COLO829 (cell line): ENCODE measurements at regions not wholly inside any gene's neighbourhood (a gene's known extent, or its start where the extent isn't known, plus 50 kb on each side); places are given as distances from the start of the nearest gene placed in this dataset.
"Not testable (repeated sequence)": the region's sequence is repeated elsewhere in the genome, so short reads cannot be mapped to it uniquely, and the experiment has no call there.

Source experiments
- DNase-seq: peaks from one replicate; pipeline ENCODE4 v3.0.0; 2012; ENCODE audit warnings: low spot score

DNA sequence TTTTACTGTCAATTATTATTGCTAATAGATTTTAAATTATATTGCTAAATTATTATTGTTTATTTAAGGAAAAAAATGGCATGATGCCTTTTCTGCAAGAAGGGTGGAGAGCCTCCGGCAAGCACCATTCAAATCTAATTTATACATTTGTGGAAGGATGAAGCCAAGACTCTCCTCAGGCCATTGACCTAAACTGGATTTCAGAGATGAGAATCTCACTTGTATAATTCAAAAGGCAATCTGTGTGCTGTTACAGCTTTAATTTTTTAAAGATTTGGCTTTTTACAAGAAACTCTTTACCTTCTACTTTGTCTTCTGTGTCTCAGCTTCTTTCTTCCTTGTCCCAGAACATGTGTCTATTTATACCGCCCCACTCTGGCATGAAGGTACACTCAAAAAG lies 722.5 kb downstream of the ETS1 start:
- no peak for DNase-seq

DNA sequence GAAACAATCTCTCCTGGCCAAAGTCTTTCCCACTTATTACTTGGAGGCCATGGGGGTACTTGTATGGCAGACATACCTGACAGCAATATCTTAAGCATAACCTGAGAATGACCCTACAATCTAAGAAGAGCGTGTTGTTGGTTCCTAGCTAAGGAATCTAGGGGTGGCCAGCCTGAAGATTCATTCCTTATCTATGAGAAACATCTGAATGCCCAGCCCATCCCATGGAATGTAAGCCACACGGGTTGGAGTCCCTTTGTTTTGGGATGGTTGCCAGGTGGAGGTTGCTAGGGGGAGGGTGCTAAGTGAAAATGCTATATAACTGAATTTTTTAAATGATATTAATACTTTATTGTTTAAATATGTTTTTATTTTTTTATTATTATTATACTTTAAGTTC lies 725.0 kb downstream of the ETS1 start:
- DNase-seq = no peak

DNA sequence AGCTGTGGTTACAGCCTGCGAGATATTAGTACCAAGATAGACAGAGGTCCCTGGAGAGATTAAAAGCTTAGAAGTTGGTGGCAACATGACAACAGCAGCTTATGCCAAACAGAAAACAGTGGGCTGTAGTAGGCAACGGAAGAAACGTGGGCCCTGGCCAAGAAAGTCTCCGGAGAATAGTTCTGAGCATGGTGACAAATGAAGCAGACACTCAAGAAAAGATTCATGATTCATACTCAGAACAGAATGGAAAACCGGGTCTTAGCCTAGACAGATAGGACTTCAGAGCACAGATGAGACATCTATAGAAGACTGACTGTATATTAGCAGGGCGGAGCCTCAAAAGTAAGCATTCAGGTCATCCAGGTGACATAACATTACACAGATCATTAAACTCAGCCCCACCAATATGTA lies 727.4 kb downstream of the ETS1 start:
- no peak for DNase-seq

DNA sequence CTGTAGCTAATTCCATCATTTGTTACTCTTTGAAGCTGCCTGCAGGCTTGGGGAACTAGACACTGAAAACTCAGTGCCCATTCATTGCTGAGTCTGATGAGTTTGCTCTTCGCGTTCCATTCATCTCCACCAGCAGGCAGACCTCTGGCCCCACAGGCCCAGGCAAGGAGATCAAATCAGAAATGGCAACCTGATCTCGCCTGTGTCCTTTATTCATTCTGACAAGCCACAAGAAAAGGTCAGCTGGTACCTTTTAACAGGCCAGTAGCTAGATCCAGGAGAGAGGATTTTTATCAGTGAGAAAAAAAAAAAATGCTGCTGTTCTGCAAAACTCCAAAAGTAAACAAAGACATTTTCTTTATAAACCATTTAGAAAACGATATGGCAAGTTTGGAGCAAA lies 742.5 kb downstream of the ETS1 start:
- DNase-seq = peak; percentile 6

DNA sequence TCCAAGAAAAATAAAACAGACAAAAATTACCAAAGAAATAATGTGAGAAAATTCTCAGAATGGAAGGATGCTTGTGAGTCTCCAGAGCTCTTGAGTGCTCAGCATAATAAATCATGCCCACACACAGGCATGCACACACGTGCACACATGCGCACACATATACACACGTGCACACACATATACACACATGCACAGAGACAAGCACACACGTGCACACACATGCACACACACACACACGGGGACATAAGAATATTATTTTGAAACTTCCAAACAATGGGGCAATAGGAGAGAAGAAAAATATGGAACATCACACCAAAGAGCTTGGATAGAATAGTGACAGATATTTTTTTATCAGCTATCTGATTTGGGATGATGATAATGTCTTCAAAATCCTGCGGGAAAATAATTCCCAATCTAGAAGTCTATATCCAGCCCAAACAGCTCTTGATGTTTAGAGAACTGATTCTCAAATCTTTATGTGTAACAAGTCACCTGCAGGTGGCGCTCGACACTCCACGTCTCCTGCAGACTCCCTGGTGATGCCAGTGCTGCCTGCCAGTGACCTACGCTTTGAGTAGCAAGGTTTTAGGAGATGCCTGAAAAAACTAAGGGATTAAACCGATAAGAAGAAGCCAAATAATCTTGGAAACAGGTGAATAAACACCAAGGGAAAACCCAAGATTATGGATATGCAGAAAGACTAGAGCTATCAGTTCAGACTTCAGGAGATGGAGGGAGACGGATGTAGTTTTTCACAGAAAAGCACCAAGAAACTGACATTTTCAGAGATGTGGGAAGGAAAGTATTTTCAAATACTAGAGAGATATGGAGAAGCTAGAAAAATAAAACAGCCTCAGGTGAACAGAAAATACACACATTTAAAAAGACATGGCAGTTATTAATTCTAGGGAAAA lies 743.6 kb downstream of the ETS1 start:
- peak; percentile 73 for DNase-seq

DNA sequence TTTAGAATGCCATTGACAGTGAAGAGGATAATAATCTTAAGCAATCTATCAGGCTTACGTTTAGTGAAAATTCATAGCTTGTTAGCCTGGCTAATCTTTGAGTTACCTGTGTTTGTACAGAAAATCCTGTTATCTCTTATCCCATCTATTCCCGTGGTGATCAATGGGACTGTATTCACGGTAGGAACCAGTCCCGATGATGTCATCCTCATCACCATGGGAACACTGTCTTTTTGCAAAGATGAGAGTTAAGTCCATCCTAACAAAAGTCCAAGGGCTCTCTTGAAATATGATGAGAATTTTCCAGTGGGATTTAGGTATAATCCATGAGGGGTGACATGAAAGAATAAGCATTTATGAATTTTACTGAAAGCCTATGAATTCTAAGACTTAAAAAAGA lies 762.2 kb downstream of the ETS1 start:
- no peak for DNase-seq

DNA sequence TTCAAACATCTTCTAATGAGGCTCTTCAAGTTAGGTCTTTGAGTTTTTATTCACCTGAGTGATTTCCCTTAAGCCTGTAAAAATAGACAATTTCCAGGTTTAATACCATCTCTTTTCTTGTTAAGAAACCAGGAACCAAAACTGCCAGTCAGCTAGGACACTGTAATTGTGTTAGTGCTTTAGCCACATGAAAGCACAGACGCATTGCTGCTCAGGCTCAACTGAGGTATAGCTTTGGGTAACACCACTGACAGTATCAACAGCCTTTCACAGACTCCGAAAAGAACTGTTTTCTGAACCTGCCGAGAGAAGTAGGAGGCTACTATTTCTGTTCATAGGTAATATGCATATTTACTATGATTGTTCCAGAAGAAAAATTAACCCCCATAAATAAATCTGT lies 768.7 kb downstream of the ETS1 start:
- no peak for DNase-seq

DNA sequence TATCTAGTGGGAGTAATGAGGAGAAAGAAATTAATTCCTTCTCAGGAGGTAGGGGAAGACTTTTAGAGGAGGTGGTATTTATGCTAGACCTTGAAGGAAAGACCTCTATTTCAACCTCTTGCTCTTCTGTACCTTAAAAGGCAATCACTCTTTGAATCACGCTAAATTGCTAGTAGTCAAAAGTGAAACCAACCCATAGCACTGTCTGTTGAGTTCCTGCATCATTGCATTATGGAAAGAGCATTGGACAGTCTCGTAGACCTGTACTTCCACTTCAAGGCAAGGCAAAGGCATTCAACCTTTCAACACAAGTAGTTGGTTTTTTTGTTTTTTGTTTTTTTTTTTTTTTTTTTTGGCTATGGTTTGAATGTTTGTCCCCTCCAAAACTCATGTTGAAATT lies 770.4 kb downstream of the ETS1 start:
- no peak for DNase-seq

DNA sequence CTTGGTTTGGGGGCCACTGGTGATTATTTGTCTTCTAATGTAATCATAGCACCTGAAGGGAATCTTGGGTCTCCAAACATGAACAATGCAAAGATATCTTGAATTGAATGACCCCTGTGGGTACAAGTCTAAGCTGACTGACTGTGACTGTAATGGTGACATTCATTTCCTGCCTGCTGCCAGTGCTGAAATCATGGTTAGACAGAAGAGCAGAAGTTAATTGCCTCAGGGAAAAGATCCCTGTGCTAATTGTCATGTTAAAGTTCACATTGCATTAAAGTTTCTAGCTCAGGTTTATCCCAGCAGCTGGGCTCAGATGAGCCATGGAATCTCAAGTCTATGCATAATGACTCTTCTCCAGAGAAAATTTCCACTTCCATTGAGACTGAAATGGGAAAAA lies 772.0 kb downstream of the ETS1 start:
- DNase-seq = no peak

DNA sequence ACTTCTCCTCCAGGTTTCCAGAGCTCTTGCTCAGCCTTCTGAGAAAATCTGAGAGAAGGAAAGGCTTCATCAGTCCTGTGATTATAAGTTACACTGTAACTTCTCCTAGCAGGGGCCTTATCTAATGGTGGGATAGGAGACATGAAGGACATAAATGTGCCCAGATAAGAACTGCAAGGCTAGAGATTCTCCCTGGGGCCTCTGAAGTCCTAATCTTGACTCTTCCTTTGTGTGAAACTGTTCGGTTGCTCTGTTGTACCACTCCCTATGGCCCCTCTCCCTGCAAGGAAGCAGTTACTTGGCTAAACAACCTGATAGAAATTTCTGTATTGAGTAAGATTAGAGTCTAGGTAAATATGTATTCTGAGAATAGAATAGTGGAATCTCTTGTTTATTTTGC lies 780.9 kb downstream of the ETS1 start:
- no peak for DNase-seq

DNA sequence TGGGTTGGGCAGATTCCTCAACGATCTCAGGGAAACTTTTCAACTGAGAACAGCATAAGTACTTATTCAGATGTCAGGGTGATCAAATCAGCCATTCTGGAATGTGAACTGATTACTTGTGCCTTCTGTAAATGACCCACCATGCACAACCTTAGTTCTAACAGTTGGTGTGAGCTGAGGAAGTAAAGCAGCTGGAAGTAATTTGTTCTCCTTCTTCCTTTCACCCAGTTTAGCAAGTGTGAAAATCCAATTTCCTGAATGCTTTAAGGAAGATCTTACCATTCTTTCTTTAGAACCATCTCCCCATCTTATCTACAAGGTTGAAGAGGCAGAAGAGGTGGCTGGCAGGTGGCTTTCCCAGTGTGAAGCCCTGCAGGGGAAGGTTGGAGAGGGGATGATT lies 781.6 kb downstream of the ETS1 start:
- no peak for DNase-seq

DNA sequence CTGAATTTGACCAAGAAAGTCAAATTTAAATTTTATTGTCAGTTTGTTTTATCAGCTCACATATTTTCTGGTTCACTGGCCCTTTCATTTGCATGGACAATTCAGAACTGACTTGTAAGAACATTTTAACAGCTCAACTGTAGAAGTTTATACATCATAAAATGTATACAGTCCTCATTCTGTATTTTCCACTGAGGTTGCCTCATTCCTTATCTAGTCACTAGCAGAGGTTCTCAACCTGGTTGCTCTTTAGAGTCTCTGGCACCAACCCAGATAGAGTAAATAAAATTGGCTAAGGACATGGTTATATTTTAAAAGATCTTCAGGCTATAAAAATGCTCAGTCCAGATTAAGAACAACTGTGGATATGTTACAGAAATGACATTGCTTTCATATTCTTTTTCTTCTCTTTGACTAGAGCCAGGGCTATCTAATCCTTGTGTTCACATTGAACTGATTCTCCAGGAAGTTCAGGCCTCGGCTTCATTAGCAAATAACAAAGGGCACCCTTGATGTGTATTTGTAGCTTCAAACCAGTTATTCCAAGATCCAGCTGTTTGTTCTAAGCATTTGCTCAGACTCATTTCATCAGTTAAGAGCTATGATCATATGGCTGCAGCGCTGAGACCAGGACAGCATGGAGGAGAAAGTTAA lies 782.5 kb downstream of the ETS1 start:
- peak; percentile 33 for DNase-seq

DNA sequence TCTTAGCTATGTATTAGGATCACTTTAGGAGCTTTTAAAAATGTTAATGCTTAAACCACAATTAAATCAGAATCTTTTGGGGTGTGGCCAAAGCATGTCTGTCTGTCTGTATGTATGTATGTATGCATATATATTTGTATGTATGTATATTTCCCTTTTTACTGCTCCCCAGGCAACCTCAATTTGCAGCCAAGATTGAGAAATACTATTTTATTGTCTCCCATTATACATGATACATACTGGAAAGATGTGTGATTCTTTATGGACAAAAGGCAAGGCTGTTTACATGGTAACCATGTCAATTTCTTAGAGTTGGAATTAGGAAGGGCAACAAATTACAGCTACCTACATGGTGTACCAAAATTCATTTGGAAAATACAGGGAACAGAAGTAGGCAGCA lies 783.6 kb downstream of the ETS1 start:
- no peak for DNase-seq

DNA sequence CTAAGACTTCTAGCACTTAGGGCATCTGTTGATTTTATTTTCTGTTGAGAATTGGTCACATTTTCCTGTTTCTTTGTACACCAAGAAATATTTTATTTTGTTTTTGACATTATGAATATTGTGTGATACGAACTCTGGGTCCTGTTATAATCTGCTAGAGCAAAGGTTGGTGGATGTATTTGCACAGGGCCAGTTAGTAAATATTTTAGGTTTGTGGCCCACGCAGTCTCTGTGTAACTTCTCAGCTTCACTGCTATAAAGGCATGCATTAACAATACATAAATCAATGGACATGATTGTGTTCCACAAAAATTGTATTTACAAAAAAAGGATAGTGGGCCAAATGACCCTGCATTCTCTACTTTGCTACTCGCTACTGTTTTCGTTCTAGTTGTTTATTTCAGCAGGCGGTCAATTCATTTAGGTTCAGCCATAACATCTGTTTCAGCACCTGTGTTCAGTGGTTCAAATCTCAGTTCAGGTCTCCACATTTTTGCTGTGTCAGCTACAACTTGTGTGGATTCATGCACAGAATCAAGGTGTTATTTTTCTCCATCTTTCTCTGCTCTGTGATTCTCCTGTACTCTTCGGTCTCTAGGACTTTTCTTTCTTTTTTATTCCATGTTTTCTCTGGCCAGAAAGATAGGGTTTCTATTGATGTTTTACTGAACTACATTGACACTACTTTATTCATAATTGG lies 786.2 kb downstream of the ETS1 start:
- DNase-seq = no peak

DNA sequence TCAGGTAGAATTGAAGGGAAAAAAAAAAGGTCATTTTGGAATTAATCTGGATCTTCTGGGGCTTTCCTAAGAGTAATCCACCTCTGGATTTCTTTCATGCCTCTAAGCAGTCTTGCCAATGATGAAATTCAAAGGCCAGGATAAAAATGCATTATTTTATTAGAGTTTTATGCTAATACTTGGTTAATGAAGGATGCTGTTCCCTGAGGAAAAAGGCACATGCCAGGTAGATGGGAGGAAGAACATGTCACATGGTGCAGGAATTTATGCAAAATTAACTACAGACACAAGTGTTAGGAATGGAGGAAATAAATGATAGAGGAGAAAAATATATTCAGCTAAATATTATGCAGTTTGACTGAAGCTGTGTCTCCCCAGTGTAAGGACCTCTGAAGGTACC lies 792.0 kb downstream of the ETS1 start:
- no peak for DNase-seq

DNA sequence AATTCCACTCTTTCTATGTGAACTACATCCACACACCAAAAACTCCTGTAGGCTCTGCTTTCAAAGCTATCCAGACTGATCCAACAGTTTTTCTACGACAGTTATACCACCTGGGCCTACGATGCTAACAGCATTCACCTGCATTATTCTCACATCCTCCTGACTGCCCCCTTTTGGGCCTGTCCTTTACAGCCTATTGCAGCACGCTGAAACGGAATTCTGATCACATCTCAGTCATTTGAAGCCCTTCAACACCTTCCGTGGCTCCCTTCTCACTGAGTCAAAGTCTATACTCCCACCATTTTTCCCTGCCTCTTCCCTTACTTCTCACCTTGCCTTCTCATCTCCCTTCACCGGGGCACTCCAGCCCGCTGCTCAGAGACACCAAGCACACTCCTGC lies 791.3 kb upstream of the KIRREL3 start:
- DNase-seq = no peak

DNA sequence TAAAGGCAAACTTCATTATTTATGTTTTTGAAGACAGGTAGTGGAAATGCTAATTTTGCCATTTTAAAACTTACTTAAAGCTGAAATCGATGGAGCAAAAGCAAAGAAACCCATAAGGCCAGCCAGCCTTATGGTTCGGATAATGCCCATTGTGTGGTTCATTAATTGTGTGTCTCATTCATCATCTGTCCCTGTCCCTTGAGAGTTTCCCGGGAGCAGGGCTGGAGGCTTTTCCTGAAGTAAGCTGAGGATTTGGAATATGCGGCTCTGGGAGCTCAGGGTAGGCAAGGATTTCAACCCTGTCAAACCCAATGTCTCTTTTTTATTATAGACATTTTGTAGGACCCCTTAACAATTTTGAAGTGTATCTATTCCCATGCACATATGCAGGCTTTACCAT lies 790.0 kb upstream of the KIRREL3 start:
- no peak for DNase-seq

DNA sequence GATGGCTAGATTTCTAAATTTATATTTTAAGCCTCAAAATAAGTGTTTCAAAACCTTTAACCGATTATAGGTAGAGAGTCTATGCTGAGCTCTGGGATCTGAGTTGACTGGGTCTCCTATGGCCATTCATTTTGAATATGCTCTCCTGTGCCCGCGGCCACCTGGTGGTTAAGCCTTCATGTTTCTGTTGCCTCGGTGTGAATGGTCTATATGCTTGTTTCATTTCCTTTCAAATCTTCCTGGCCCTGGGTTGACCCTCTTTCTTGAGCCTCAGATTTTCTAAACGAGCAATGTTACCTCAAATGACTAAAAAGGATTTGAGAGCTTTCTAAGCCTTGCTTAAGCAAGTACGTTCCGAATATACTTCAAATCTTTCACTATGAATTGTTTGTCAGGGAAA lies 789.4 kb upstream of the KIRREL3 start:
- DNase-seq = no peak

DNA sequence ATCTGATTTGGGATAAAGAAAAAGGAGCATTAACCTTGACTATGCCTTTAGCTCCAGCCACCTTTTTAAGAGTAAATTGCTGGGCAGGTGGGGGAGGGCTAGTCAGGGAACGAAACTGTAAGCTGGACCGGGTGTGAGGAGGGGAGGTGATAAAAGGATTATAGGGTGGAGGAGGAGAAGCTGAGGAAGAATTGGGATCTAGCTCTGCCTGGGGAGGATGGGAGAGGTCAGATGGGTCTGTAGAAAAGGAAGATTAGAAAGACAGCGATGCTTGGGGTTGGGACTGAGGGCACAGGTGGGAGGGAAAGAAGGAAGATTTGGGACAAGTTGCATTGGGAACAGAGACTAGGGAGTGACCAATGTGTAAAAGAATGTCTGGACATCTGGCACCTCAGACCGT lies 772.4 kb upstream of the KIRREL3 start:
- DNase-seq = not testable (repeated sequence)

DNA sequence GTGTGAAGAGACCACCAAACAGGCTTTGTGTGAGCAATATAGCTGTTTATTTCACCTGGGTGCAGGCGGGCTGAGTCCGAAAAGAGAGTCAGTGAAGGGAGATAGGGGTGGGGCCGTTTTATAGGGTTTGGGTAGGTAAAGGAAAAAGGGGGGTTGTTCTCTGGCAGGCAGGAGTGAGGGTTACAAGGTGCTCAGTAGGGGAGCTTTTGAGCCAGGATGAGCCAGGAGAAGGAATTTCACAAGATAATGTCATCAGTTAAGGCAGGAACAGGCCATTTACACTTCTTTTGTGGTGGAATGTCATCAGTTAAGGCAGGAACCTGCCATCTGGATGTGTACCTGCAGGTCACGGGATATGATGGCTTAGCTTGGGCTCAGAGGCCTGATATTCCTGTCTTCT lies 768.4 kb upstream of the KIRREL3 start:
- DNase-seq = not testable (repeated sequence)

DNA sequence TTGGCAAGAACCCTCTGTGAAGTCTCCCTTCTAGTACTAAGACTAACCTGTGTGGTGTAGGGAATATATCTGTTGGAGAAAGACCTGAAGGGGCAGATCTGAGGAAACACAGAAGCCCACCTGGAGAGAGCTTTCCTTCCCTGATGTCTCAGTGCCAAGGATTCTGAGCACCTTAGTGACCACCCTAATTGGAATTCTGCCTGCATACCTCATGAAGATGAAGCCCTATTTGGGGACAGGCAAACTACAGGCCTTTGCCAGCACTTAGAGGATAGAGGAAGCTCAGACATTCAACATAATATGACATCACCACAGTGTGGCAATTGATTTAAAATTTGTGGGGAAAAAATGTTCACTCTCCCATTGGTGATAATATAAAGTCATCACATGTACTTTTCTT lies 766.2 kb upstream of the KIRREL3 start:
- DNase-seq = no peak

DNA sequence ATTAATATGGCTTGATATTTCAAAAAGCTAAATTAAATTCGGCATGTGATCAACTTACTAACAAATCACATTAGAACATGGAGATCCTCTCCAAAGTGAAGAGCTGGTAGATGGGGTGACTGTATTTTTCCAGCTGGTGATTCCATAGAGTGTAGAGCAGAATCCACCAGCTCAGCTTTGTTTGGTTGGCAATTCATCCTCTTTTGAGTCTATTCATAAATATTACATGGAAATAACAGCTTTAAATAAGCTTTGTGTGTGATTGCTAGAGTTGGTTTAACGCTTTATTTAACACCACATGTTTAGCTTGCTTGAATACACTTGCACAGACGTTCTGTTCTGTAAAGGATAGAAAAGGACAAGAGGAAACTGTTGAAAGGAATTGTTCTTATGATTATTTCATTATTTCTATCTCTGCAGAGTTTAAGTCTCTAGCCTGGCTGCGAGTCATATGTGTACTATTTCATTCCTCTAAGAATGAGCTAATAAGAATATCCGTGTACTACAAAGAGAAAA lies 738.3 kb upstream of the KIRREL3 start:
- DNase-seq = no peak

DNA sequence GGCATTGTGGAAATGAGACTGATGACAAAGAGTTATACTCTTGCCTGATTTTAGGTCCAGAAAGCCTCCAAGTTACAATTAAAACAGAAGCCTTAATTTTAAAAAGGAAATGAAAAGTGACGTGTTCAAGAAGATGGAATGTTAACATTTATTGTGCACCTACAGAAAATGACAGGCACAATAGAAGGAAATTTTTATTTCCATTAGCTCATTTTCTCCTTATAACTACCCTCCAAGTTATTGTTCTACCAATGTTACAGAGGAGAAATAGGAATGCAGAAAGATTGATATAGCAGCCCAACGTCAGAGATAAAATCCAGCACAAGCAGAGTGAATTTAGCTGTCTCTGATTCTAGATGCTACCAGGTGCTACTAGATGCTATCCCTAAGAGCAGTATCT lies 736.9 kb upstream of the KIRREL3 start:
- DNase-seq = no peak
